H9 (cell line): ENCODE measurements at regions not wholly inside any gene's neighbourhood (a gene's known extent, or its start where the extent isn't known, plus 50 kb on each side); places are given as distances from the start of the nearest gene placed in this dataset.

Experiments used
- DNase-seq: peaks from one replicate; pipeline ENCODE4 v3.0.0-alpha.2; 2017
- H2AFZ ChIP-seq: one replicate; pipeline ENCODE4 v1.6.1; 2013; ENCODE audit warnings: mild to moderate bottlenecking, low read length, control low read depth, moderate library complexity
- H2AK5ac ChIP-seq: 2 replicates; pipeline ENCODE4 v1.6.1; 2013; ENCODE audit warnings: low read length, control low read depth, mixed read lengths; ENCODE audit not compliant: insufficient read length
- H2BK120ac ChIP-seq: one replicate; pipeline ENCODE4 v1.6.1; 2013; ENCODE audit warnings: low read depth, mild to moderate bottlenecking, low read length, control low read depth, inconsistent platforms; ENCODE audit not compliant: poor library complexity, severe bottlenecking
- H2BK12ac ChIP-seq: 2 replicates; pipeline ENCODE4 v1.6.1; 2013; ENCODE audit warnings: low read length, control low read depth, mixed read lengths, low read depth; ENCODE audit not compliant: insufficient read length
- H2BK15ac ChIP-seq: 2 replicates; pipeline ENCODE4 v1.6.1; 2013; ENCODE audit warnings: low read depth, low read length, control low read depth
- H2BK20ac ChIP-seq: one replicate; pipeline ENCODE4 v1.6.1; 2013; ENCODE audit warnings: low read depth, mild to moderate bottlenecking, low read length, control low read depth, inconsistent platforms; ENCODE audit not compliant: poor library complexity, severe bottlenecking
- H2BK5ac ChIP-seq: 2 replicates; pipeline ENCODE4 v1.6.1; 2013; ENCODE audit warnings: low read length, control low read depth, mixed read lengths; ENCODE audit not compliant: insufficient read length
- H3K14ac ChIP-seq: 2 replicates; pipeline ENCODE4 v1.6.1; 2013; ENCODE audit warnings: low read length, control low read depth; ENCODE audit not compliant: insufficient read depth
- H3K18ac ChIP-seq: 2 replicates; pipeline ENCODE4 v1.6.1; 2013; ENCODE audit warnings: low read depth, mild to moderate bottlenecking, mixed read lengths, low read length, control low read depth; ENCODE audit not compliant: insufficient read length
- H3K23ac ChIP-seq: 2 replicates; pipeline ENCODE4 v1.6.1; 2013; ENCODE audit warnings: low read length, control low read depth, mixed read lengths, low read depth; ENCODE audit not compliant: insufficient read length
- H3K23me2 ChIP-seq: 2 replicates; pipeline ENCODE4 v1.6.1; 2013; ENCODE audit warnings: low read depth, mild to moderate bottlenecking, mixed read lengths, low read length, control low read depth; ENCODE audit not compliant: insufficient read length, poor library complexity, severe bottlenecking
- H3K27ac ChIP-seq: 2 replicates; pipeline ENCODE4 v1.5.1; 2013; ENCODE audit warnings: low read length, control low read depth, mixed read lengths, low read depth; ENCODE audit not compliant: insufficient read length
- H3K27me3 ChIP-seq: 2 replicates; pipeline ENCODE4 v1.6.1; 2013; ENCODE audit warnings: low read length, control low read depth, inconsistent platforms; ENCODE audit not compliant: insufficient read depth
- H3K4ac ChIP-seq: 2 replicates; pipeline ENCODE4 v1.6.1; 2013; ENCODE audit warnings: low read depth, mild to moderate bottlenecking, control low read depth, inconsistent platforms, low read length, moderate library complexity
- H3K4me1 ChIP-seq: 2 replicates; pipeline ENCODE4 v1.6.1; 2013; ENCODE audit warnings: low read length, control low read depth, inconsistent platforms; ENCODE audit not compliant: insufficient read depth
- H3K4me2 ChIP-seq: 2 replicates; pipeline ENCODE4 v1.6.1; 2013; ENCODE audit warnings: low read length, control low read depth, mixed read lengths; ENCODE audit not compliant: insufficient read length, insufficient read depth
- H3K56ac ChIP-seq: 2 replicates; pipeline ENCODE4 v1.6.1; 2013; ENCODE audit warnings: low read depth, mild to moderate bottlenecking, mixed read lengths, low read length, control low read depth; ENCODE audit not compliant: insufficient read length
- H3K79me1 ChIP-seq: 2 replicates; pipeline ENCODE4 v1.6.1; 2013; ENCODE audit warnings: low read depth, mild to moderate bottlenecking, moderate library complexity, low read length, control low read depth, inconsistent platforms; ENCODE audit not compliant: insufficient read depth, poor library complexity, severe bottlenecking
- H3K79me2 ChIP-seq: 2 replicates; pipeline ENCODE4 v1.6.1; 2013; ENCODE audit warnings: low read length, control low read depth, inconsistent platforms; ENCODE audit not compliant: insufficient read depth
- H3K9ac ChIP-seq: 2 replicates; pipeline ENCODE4 v1.6.1; 2013; ENCODE audit warnings: low read length, control low read depth, mixed read lengths; ENCODE audit not compliant: insufficient read length; ENCODE audit errors: extremely low read depth
- H3K9me3 ChIP-seq: one replicate; pipeline ENCODE4 v1.6.1; 2013; ENCODE audit warnings: low read depth, low read length, inconsistent platforms; ENCODE audit not compliant: control insufficient read depth
- H3T11ph ChIP-seq: one replicate; pipeline ENCODE4 v1.6.1; 2013; ENCODE audit warnings: mild to moderate bottlenecking, low read length, control low read depth, inconsistent platforms
- H4K20me1 ChIP-seq: one replicate; pipeline ENCODE4 v1.6.1; 2013; ENCODE audit not compliant: control insufficient read depth, insufficient read length, insufficient read depth
- H4K5ac ChIP-seq: 2 replicates; pipeline ENCODE4 v1.6.1; 2013; ENCODE audit warnings: low read depth, mild to moderate bottlenecking, mixed read lengths, low read length, control low read depth; ENCODE audit not compliant: insufficient read length
- H4K8ac ChIP-seq: replicated peaks from 2 replicates; pipeline ENCODE4 v1.6.1; 2013; ENCODE audit warnings: low read length, control low read depth, mixed read lengths, low read depth; ENCODE audit not compliant: insufficient read length
- H4K91ac ChIP-seq: 2 replicates; pipeline ENCODE4 v1.6.1; 2013; ENCODE audit warnings: low read depth, mild to moderate bottlenecking, moderate library complexity, mixed read lengths, low read length, control low read depth; ENCODE audit not compliant: insufficient read length
- H3K27ac Mint-ChIP-seq, 3 experiments: 2 replicates in 2 of 3; 3 replicates in 1 of 3; pipeline ENCODE4 v1.8.0; 2020 to 2021; ENCODE audit warnings: mixed read lengths in 3 of 3, mild to moderate bottlenecking in 1 of 3, moderate library complexity in 1 of 3
- H3K27me3 Mint-ChIP-seq: 2 replicates; pipeline ENCODE4 v1.8.0; 2021; ENCODE audit warnings: low read depth, mild to moderate bottlenecking, moderate library complexity, mixed read lengths
- H3K36me3 Mint-ChIP-seq, 3 experiments: 2 replicates in 2 of 3; 3 replicates in 1 of 3; pipeline ENCODE4 v1.8.0; 2020 to 2021; ENCODE audit warnings: low read depth in 3 of 3, mixed read lengths in 3 of 3; ENCODE audit not compliant: insufficient read depth in 1 of 3
- H3K4me1 Mint-ChIP-seq, 2 experiments: 2 replicates each; pipeline ENCODE4 v1.8.0; 2020; ENCODE audit warnings: mixed read lengths in 2 of 2
- H3K4me3 Mint-ChIP-seq, 2 experiments: 2 replicates in 1 of 2; 3 replicates in 1 of 2; pipeline ENCODE4 v1.8.0; 2020 to 2021; ENCODE audit warnings: mild to moderate bottlenecking in 2 of 2, mixed read lengths in 2 of 2, moderate library complexity in 1 of 2
- H3K9me3 Mint-ChIP-seq, 2 experiments: 2 replicates in 1 of 2; 3 replicates in 1 of 2; pipeline ENCODE4 v1.8.0; 2020; ENCODE audit warnings: mild to moderate bottlenecking in 2 of 2, mixed read lengths in 2 of 2, moderate library complexity in 1 of 2
- TF ChIP-seq, protein P1 (sequence below): fragments of 200-600 bp; sonication (generic); conservative IDR thresholded peaks from 3 replicates; pipeline ENCODE4 v1.8.0; 2021; ENCODE audit warnings: antibody characterized with exemption, mild to moderate bottlenecking

GRCh38 chr2:167450364-167450763 is 562.1 kb downstream of the XIRP2 start:
- no peak overlapping the region for H3K56ac ChIP-seq
- no peak overlapping the region for H2BK20ac ChIP-seq
- no peak overlapping the region for H3K27ac ChIP-seq
- H3K23ac ChIP-seq: no peak overlapping the region
- no peaks in the 10 kb centered on the region for H4K20me1 ChIP-seq
- peaks cover 3% of the 10 kb centered on the region; the same call in 1 of the 2 replicates for H3K79me2 ChIP-seq
- no peak for DNase-seq
- no peak overlapping the region for H3K27ac Mint-ChIP-seq
- H3K4ac ChIP-seq: no peak overlapping the region
- H3K4me2 ChIP-seq: no peak overlapping the region
- no peak overlapping the region for H3K18ac ChIP-seq
- H3K14ac ChIP-seq: no peak overlapping the region
- no peak overlapping the region for H4K5ac ChIP-seq
- H3K9me3 ChIP-seq: peaks cover 4% of the 10 kb centered on the region
- no peak overlapping the region for H2AK5ac ChIP-seq
- no peaks in the 10 kb centered on the region for H3K4me1 ChIP-seq
- H3T11ph ChIP-seq: no peak overlapping the region
- peaks cover 60 to 63% (median 62%) of the 10 kb centered on the region in 3 experiments for H3K36me3 Mint-ChIP-seq
- no peak overlapping the region for H4K91ac ChIP-seq
- H2BK15ac ChIP-seq: no peak overlapping the region
- no peak overlapping the region for H3K9ac ChIP-seq
- TF ChIP-seq, protein P1, sequence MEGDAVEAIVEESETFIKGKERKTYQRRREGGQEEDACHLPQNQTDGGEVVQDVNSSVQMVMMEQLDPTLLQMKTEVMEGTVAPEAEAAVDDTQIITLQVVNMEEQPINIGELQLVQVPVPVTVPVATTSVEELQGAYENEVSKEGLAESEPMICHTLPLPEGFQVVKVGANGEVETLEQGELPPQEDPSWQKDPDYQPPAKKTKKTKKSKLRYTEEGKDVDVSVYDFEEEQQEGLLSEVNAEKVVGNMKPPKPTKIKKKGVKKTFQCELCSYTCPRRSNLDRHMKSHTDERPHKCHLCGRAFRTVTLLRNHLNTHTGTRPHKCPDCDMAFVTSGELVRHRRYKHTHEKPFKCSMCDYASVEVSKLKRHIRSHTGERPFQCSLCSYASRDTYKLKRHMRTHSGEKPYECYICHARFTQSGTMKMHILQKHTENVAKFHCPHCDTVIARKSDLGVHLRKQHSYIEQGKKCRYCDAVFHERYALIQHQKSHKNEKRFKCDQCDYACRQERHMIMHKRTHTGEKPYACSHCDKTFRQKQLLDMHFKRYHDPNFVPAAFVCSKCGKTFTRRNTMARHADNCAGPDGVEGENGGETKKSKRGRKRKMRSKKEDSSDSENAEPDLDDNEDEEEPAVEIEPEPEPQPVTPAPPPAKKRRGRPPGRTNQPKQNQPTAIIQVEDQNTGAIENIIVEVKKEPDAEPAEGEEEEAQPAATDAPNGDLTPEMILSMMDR: no peak
- H3K23me2 ChIP-seq: no peaks in the 10 kb centered on the region
- peaks cover 59 to 60% of the 10 kb centered on the region in 2 experiments for H3K9me3 Mint-ChIP-seq
- H3K79me1 ChIP-seq: no peaks in the 10 kb centered on the region
- no peak overlapping the region for H4K8ac ChIP-seq
- H2BK12ac ChIP-seq: no peak overlapping the region
- H3K27me3 ChIP-seq: no peaks in the 10 kb centered on the region
- no peak overlapping the region for H2AFZ ChIP-seq
- H3K4me3 Mint-ChIP-seq: no peak overlapping the region
- H3K4me1 Mint-ChIP-seq: peaks cover 10 to 14% of the 10 kb centered on the region in 2 experiments
- H3K27me3 Mint-ChIP-seq: no peaks in the 10 kb centered on the region; the same call in 1 of the 2 replicates
- no peak overlapping the region for H2BK120ac ChIP-seq
- H2BK5ac ChIP-seq: no peak overlapping the region
